A549 (cell line): ENCODE measurements at regions not wholly inside any gene's neighbourhood (a gene's known extent, or its start where the extent isn't known, plus 50 kb on each side); places are given as distances from the start of the nearest gene placed in this dataset.

Experiments
- CBX2 ChIP-seq: fragments of 200-600 bp; sonication (generic); IDR thresholded peaks from 2 replicates; pipeline ENCODE4 v1.6.1; 2016; ENCODE audit warnings: low read depth, mild to moderate bottlenecking, borderline replicate concordance
- CEBPB ChIP-seq, 2 experiments: fragments of >200 bp in 1 of 2; sonication (Bioruptor Twin) in 1 of 2; formaldehyde crosslinking in 1 of 2; IDR thresholded peaks; 2 replicates each; pipeline ENCODE4 v1.6.1; 2012 to 2016
- CHD2 ChIP-seq: fragments of 150-350 bp; IDR thresholded peaks from 2 replicates; pipeline ENCODE4 v1.6.1; 2014; ENCODE audit warnings: low read length; ENCODE audit not compliant: partially characterized antibody
- JUN ChIP-seq, 2 experiments: fragments of >200 bp; sonication (Bioruptor Twin); formaldehyde crosslinking; IDR thresholded peaks; 2 replicates in 1 of 2; 3 replicates in 1 of 2; pipeline ENCODE4 v1.6.1; 2016 to 2017
- KDM1A ChIP-seq: fragments of 200-600 bp; sonication (generic); IDR thresholded peaks from 2 replicates; pipeline ENCODE4 v1.6.1; 2016; ENCODE audit warnings: low read depth, mild to moderate bottlenecking
- POLR2A ChIP-seq: IDR thresholded peaks from 2 replicates; pipeline ENCODE4 v1.6.1; 2012; ENCODE audit warnings: mild to moderate bottlenecking, low read length
- RAD21 ChIP-seq, 2 experiments: fragments of >200 bp in 1 of 2; sonication (Bioruptor Twin) in 1 of 2; formaldehyde crosslinking in 1 of 2; IDR thresholded peaks in 1 of 2; conservative IDR thresholded peaks in 1 of 2; 2 replicates in 1 of 2; 3 replicates in 1 of 2; pipeline ENCODE4 v1.6.1; 2012 to 2018; ENCODE audit warnings: inconsistent platforms in 1 of 2
- SMC3 ChIP-seq: fragments of >200 bp; sonication (Bioruptor Twin); formaldehyde crosslinking; IDR thresholded peaks from 3 replicates; pipeline ENCODE4 v1.6.1; 2018; ENCODE audit warnings: inconsistent platforms
- ZSCAN20 ChIP-seq: fragments of 250-450 bp; sonication (Bioruptor Pico); IDR thresholded peaks from 2 replicates; pipeline ENCODE4 v1.8.0; 2022; ENCODE audit warnings: mild to moderate bottlenecking, moderate library complexity
- TF ChIP-seq, protein P1 (sequence below): fragments of 200-600 bp; sonication (generic); IDR thresholded peaks from 2 replicates; pipeline ENCODE4 v1.6.1; 2016; ENCODE audit warnings: antibody characterized with exemption, mild to moderate bottlenecking, moderate library complexity
- TF ChIP-seq, protein P2 (sequence below): fragments of >200 bp; sonication (Bioruptor Twin); formaldehyde crosslinking; IDR thresholded peaks from 3 replicates; pipeline ENCODE4 v1.5.1; 2016
- TF ChIP-seq, protein P3 (sequence below): fragments of 450-650 bp; IDR thresholded peaks from 2 replicates; pipeline ENCODE4 v1.6.1; 2014; ENCODE audit warnings: antibody characterized with exemption

DNA sequence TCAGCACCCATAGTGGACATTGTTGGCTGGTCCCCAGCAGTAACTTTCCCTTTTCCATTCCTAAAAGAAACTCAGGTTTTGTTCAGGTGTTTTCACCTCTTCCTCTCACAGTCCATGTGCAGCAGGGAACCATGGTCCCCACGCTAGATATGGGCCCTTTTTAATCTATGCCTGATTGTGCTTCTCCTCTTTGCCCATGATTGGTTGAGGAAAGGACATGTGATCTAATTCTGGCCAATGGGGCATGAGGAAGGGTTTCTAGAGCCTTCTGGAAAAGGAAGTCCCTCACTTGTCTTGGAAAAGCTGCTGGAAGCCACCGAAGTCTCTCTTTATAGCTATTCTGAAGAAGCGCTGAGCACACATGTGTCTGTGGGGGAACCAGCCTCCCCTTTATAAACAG, 330.7 kb downstream of the ACTR3B start:
- TF ChIP-seq, protein P1, sequence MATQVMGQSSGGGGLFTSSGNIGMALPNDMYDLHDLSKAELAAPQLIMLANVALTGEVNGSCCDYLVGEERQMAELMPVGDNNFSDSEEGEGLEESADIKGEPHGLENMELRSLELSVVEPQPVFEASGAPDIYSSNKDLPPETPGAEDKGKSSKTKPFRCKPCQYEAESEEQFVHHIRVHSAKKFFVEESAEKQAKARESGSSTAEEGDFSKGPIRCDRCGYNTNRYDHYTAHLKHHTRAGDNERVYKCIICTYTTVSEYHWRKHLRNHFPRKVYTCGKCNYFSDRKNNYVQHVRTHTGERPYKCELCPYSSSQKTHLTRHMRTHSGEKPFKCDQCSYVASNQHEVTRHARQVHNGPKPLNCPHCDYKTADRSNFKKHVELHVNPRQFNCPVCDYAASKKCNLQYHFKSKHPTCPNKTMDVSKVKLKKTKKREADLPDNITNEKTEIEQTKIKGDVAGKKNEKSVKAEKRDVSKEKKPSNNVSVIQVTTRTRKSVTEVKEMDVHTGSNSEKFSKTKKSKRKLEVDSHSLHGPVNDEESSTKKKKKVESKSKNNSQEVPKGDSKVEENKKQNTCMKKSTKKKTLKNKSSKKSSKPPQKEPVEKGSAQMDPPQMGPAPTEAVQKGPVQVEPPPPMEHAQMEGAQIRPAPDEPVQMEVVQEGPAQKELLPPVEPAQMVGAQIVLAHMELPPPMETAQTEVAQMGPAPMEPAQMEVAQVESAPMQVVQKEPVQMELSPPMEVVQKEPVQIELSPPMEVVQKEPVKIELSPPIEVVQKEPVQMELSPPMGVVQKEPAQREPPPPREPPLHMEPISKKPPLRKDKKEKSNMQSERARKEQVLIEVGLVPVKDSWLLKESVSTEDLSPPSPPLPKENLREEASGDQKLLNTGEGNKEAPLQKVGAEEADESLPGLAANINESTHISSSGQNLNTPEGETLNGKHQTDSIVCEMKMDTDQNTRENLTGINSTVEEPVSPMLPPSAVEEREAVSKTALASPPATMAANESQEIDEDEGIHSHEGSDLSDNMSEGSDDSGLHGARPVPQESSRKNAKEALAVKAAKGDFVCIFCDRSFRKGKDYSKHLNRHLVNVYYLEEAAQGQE, result no peak
- TF ChIP-seq, protein P2, sequence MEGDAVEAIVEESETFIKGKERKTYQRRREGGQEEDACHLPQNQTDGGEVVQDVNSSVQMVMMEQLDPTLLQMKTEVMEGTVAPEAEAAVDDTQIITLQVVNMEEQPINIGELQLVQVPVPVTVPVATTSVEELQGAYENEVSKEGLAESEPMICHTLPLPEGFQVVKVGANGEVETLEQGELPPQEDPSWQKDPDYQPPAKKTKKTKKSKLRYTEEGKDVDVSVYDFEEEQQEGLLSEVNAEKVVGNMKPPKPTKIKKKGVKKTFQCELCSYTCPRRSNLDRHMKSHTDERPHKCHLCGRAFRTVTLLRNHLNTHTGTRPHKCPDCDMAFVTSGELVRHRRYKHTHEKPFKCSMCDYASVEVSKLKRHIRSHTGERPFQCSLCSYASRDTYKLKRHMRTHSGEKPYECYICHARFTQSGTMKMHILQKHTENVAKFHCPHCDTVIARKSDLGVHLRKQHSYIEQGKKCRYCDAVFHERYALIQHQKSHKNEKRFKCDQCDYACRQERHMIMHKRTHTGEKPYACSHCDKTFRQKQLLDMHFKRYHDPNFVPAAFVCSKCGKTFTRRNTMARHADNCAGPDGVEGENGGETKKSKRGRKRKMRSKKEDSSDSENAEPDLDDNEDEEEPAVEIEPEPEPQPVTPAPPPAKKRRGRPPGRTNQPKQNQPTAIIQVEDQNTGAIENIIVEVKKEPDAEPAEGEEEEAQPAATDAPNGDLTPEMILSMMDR, result no peak
- TF ChIP-seq KDM1A (no peak), CHD2 (no peak), SMC3 (no peak), JUN (IDR thresholded peaks at IDR 0.05) (no peak), ZSCAN20 (CRISPR knock-in tag) (no peak), POLR2A (no peak), CBX2 (no peak), RAD21 (conservative IDR thresholded peaks at IDR 0.05 in 1 of 2, IDR thresholded peaks at IDR 0.05 in 1 of 2) (no peak), CEBPB (IDR thresholded peaks at IDR 0.05) (no peak)
- TF ChIP-seq, protein P3, sequence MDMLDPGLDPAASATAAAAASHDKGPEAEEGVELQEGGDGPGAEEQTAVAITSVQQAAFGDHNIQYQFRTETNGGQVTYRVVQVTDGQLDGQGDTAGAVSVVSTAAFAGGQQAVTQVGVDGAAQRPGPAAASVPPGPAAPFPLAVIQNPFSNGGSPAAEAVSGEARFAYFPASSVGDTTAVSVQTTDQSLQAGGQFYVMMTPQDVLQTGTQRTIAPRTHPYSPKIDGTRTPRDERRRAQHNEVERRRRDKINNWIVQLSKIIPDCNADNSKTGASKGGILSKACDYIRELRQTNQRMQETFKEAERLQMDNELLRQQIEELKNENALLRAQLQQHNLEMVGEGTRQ, result no peak
